ENCODE measurements at regions not wholly inside any gene's neighbourhood (a gene's known extent, or its start where the extent isn't known, plus 50 kb on each side); places are given as distances from the start of the nearest gene placed in this dataset.

- H3K27ac ChIP-seq, result no peak overlapping the region
- no peaks in the 10 kb centered on the region for H3K4me1 ChIP-seq
- no peak for DNase-seq
- no peak for TF ChIP-seq EP300 (IDR thresholded peaks at IDR 0.05; ENCODE audit: low read depth)
- TF ChIP-seq POLR2AphosphoS5 (IDR thresholded peaks at IDR 0.05), result no peak
- TF ChIP-seq CTCF (IDR thresholded peaks at IDR 0.05), result no peak
- TF ChIP-seq POLR2A (IDR thresholded peaks at IDR 0.05), result no peak
- in situ Hi-C loops (cut with MboI; ENCODE audit: low pct_ligation_motif_present in 1 of 4, low pct_unique_long_range_greater_than_20kb in 1 of 4, low sequenced_read_pairs in 3 of 4) (no loop called here), intact Hi-C loops (cut with DNase I; ENCODE audit: low total_unique reads) (no loop called here)
- WGBS, 2 donors (ENCODE audit: low coverage in 1 of 2), result 12 to 36% methylated on average over 1 of the region's 1 CpG
- H3K4me3 ChIP-seq, result no peak overlapping the region
- H3K9me3 ChIP-seq, result peaks cover 0 to 7% of the 10 kb centered on the region in 2 donors
- no peaks in the 10 kb centered on the region for H3K27me3 ChIP-seq
- H3K36me3 ChIP-seq, result no peaks in the 10 kb centered on the region
These were observed 181.3 kb upstream of the TWIST2 start for GRCh38 chr2:238666543-238666942.

GRCh38 chr2:238667008-238667407 is 180.9 kb upstream of the TWIST2 start:
- in situ Hi-C loops (cut with MboI; ENCODE audit: low pct_ligation_motif_present in 1 of 4, low pct_unique_long_range_greater_than_20kb in 1 of 4, low sequenced_read_pairs in 3 of 4), result no loop called here
- peaks cover 0 to 3% of the 10 kb centered on the region in 2 donors for H3K9me3 ChIP-seq
- no peaks in the 10 kb centered on the region for H3K4me1 ChIP-seq
- no peak overlapping the region for H3K27ac ChIP-seq
- no peaks in the 10 kb centered on the region for H3K27me3 ChIP-seq
- no peaks in the 10 kb centered on the region for H3K36me3 ChIP-seq
- H3K4me3 ChIP-seq, result no peak overlapping the region
- WGBS, 2 donors (ENCODE audit: low coverage in 1 of 2), result 64 to 75% methylated on average over 2 to 6 of the region's 6 CpGs
- no peak for TF ChIP-seq CTCF (IDR thresholded peaks at IDR 0.05)
- TF ChIP-seq EP300 (IDR thresholded peaks at IDR 0.05; ENCODE audit: low read depth), result no peak
- no peak for TF ChIP-seq POLR2AphosphoS5 (IDR thresholded peaks at IDR 0.05)
- no peak for TF ChIP-seq POLR2A (IDR thresholded peaks at IDR 0.05)
- intact Hi-C loops (cut with DNase I; ENCODE audit: low total_unique reads), result no loop called here
- no peak for DNase-seq

- intact Hi-C loops (cut with DNase I; ENCODE audit: low total_unique reads) (no loop called here), in situ Hi-C loops (cut with MboI; ENCODE audit: low pct_ligation_motif_present in 1 of 4, low pct_unique_long_range_greater_than_20kb in 1 of 4, low sequenced_read_pairs in 3 of 4) (no loop called here)
- H3K9me3 ChIP-seq, result peaks cover 0 to 2% of the 10 kb centered on the region in 2 donors
- 27 to 45% methylated on average over 1 to 2 of the region's 2 CpGs for WGBS, 2 donors (ENCODE audit: low coverage in 1 of 2)
- no peak overlapping the region for H3K27ac ChIP-seq
- no peaks in the 10 kb centered on the region for H3K4me1 ChIP-seq
- no peak overlapping the region for H3K4me3 ChIP-seq
- no peak for DNase-seq
- no peaks in the 10 kb centered on the region for H3K27me3 ChIP-seq
- TF ChIP-seq POLR2A (IDR thresholded peaks at IDR 0.05) (no peak), EP300 (IDR thresholded peaks at IDR 0.05; ENCODE audit: low read depth) (no peak)
- no peaks in the 10 kb centered on the region for H3K36me3 ChIP-seq
These were observed 180.2 kb upstream of the TWIST2 start for GRCh38 chr2:238667639-238668038.

- DNase-seq, result no peak
- H3K4me1 ChIP-seq, result no peaks in the 10 kb centered on the region
- intact Hi-C loops (cut with DNase I; ENCODE audit: low total_unique reads), result no loop called here
- TF ChIP-seq POLR2A (IDR thresholded peaks at IDR 0.05) (no peak), CTCF (IDR thresholded peaks at IDR 0.05) (no peak), POLR2AphosphoS5 (IDR thresholded peaks at IDR 0.05) (no peak), EP300 (IDR thresholded peaks at IDR 0.05; ENCODE audit: low read depth) (no peak)
- H3K9me3 ChIP-seq, result peaks cover 0 to 5% of the 10 kb centered on the region in 2 donors
- 46% methylated on average over 1 of the region's 1 CpG; no CpG with 5 or more reads in 1 of the 2 donors for WGBS, 2 donors (ENCODE audit: low coverage in 1 of 2)
- in situ Hi-C loops (cut with MboI; ENCODE audit: low pct_ligation_motif_present in 1 of 4, low pct_unique_long_range_greater_than_20kb in 1 of 4, low sequenced_read_pairs in 3 of 4), result no loop called here
- no peak overlapping the region for H3K4me3 ChIP-seq
- H3K27me3 ChIP-seq, result no peaks in the 10 kb centered on the region
- H3K27ac ChIP-seq, result no peak overlapping the region
- no peaks in the 10 kb centered on the region for H3K36me3 ChIP-seq
These were observed 179.5 kb upstream of the TWIST2 start for GRCh38 chr2:238668426-238668825.

- Histone ChIP-seq H3K4me3 (no peak overlapping the region), H3K9me3 (peaks cover 0 to 5% of the 10 kb centered on the region in 2 donors), H3K27ac (no peak overlapping the region), H3K27me3 (no peaks in the 10 kb centered on the region), H3K4me1 (no peaks in the 10 kb centered on the region), H3K36me3 (no peaks in the 10 kb centered on the region)
- WGBS, 2 donors (ENCODE audit: low coverage in 1 of 2), result 78 to 88% methylated on average over 1 of the region's 1 CpG
- intact Hi-C loops (cut with DNase I; ENCODE audit: low total_unique reads) (loop anchor here (1.0 kb wide), 1 partner anchor 20 kb away; no protein-coding TSS in a partner anchor), in situ Hi-C loops (cut with MboI; ENCODE audit: low pct_ligation_motif_present in 1 of 4, low pct_unique_long_range_greater_than_20kb in 1 of 4, low sequenced_read_pairs in 3 of 4) (no loop called here)
- DNase-seq, result no peak
- TF ChIP-seq CTCF (IDR thresholded peaks at IDR 0.05) (no peak), POLR2AphosphoS5 (IDR thresholded peaks at IDR 0.05) (no peak), POLR2A (IDR thresholded peaks at IDR 0.05) (no peak), EP300 (IDR thresholded peaks at IDR 0.05; ENCODE audit: low read depth) (no peak)
These were observed 178.8 kb upstream of the TWIST2 start for GRCh38 chr2:238669046-238669445.

Data from transverse colon (tissue), 4 donors.